ENCODE measurements at regions not wholly inside any gene's neighbourhood (a gene's known extent, or its start where the extent isn't known, plus 50 kb on each side); places are given as distances from the start of the nearest gene placed in this dataset.

GRCh38 chr11:134800130-134800529 lies 388.1 kb upstream of the B3GAT1 start:
- no peak for DNase-seq (ENCODE audit: low spot score in 2 of 2)
- WGBS, 2 donors = 78 to 89% methylated on average over 17 of the region's 17 CpGs
- no peak overlapping the region for H3K4me3 ChIP-seq (ENCODE audit: low read depth, poor library complexity, severe bottlenecking)
- intact Hi-C loops (cut with DNase I; ENCODE audit: low total_unique reads) = loop anchor here (5.0 kb wide), 1 partner anchor 623 kb away; no protein-coding TSS in a partner anchor
- TF ChIP-seq POLR2A (IDR thresholded peaks at IDR 0.05) (no peak), CTCF (IDR thresholded peaks at IDR 0.05) (no peak)

- WGBS, 2 donors = 75 to 82% methylated on average over 8 of the region's 8 CpGs
- intact Hi-C loops (cut with DNase I; ENCODE audit: low total_unique reads) = no loop called here
- H3K4me3 ChIP-seq (ENCODE audit: low read depth, poor library complexity, severe bottlenecking) = no peak overlapping the region
- DNase-seq (ENCODE audit: low spot score in 2 of 2) = no peak
- TF ChIP-seq CTCF (IDR thresholded peaks at IDR 0.05) (no peak), POLR2A (IDR thresholded peaks at IDR 0.05) (no peak)
These were observed 387.3 kb upstream of the B3GAT1 start for GRCh38 chr11:134799386-134799785.

GRCh38 chr11:134797411-134798089 lies 385.5 kb upstream of the B3GAT1 start:
- no peak overlapping the region for H3K4me3 ChIP-seq (ENCODE audit: low read depth, poor library complexity, severe bottlenecking)
- DNase-seq (ENCODE audit: low spot score in 2 of 2) = no peak
- no peak for TF ChIP-seq POLR2A (IDR thresholded peaks at IDR 0.05)
- no peak for TF ChIP-seq CTCF (IDR thresholded peaks at IDR 0.05)
- intact Hi-C loops (cut with DNase I; ENCODE audit: low total_unique reads) = no loop called here
- 81 to 85% methylated on average over 17 of the region's 17 CpGs for WGBS, 2 donors

- no peak for TF ChIP-seq POLR2A (IDR thresholded peaks at IDR 0.05)
- no peak for TF ChIP-seq CTCF (IDR thresholded peaks at IDR 0.05)
- DNase-seq (ENCODE audit: low spot score in 2 of 2) = no peak
- no peak overlapping the region for H3K4me3 ChIP-seq (ENCODE audit: low read depth, poor library complexity, severe bottlenecking)
- intact Hi-C loops (cut with DNase I; ENCODE audit: low total_unique reads) = no loop called here
- 82 to 84% methylated on average over 7 of the region's 7 CpGs for WGBS, 2 donors
These were observed 383.0 kb upstream of the B3GAT1 start for GRCh38 chr11:134795017-134795416.

- DNase-seq (ENCODE audit: low spot score in 2 of 2) = no peak
- 75 to 85% methylated on average over 9 of the region's 9 CpGs for WGBS, 2 donors
- H3K4me3 ChIP-seq (ENCODE audit: low read depth, poor library complexity, severe bottlenecking) = no peak overlapping the region
- no peak for TF ChIP-seq POLR2A (IDR thresholded peaks at IDR 0.05)
- no peak for TF ChIP-seq CTCF (IDR thresholded peaks at IDR 0.05)
- intact Hi-C loops (cut with DNase I; ENCODE audit: low total_unique reads) = no loop called here
These were observed 382.1 kb upstream of the B3GAT1 start for GRCh38 chr11:134794192-134794591.

- DNase-seq (ENCODE audit: low spot score in 2 of 2) = no peak
- TF ChIP-seq POLR2A (IDR thresholded peaks at IDR 0.05) (no peak), CTCF (IDR thresholded peaks at IDR 0.05) (no peak)
- WGBS, 2 donors = 69 to 85% methylated on average over 5 of the region's 5 CpGs
- intact Hi-C loops (cut with DNase I; ENCODE audit: low total_unique reads) = no loop called here
- H3K4me3 ChIP-seq (ENCODE audit: low read depth, poor library complexity, severe bottlenecking) = no peak overlapping the region
These were observed 380.6 kb upstream of the B3GAT1 start for GRCh38 chr11:134792677-134793076.

Measured in lower leg skin (tissue), 4 donors.